IMR-90 (cell line): ENCODE measurements at regions not wholly inside any gene's neighbourhood (a gene's known extent, or its start where the extent isn't known, plus 50 kb on each side); places are given as distances from the start of the nearest gene placed in this dataset.

ENCODE experiments used
- ATAC-seq: fragments of 200-7000 bp; cut with Tn5 transposase; 2 replicates; pipeline ENCODE4 v1.9.1; 2020; ENCODE audit warnings: low read depth, mild to moderate bottlenecking, moderate library complexity
- BruUV-seq: library from RNA; stranded (reverse); fragments of 400-500 nt; replicated peaks from 2 replicates; lab custom pipeline; 2021; lab: Mats Ljungman, UMichigan
- CTCF ChIA-PET: fragments of 300-600 bp; formaldehyde crosslinking; extraction: SDS; loops from one replicate; lab custom pipeline; 2021; ENCODE audit warnings: antibody characterized with exemption; lab: Yijun Ruan, JAX
- POLR2A ChIA-PET: fragments of 300-600 bp; sonication (Branson Sonifier 250); formaldehyde crosslinking; loops from one replicate; lab custom pipeline; 2022; ENCODE audit warnings: antibody characterized with exemption; ENCODE audit not compliant: unreplicated experiment; lab: Charles Lee
- DNase-seq: peaks from one replicate; pipeline ENCODE4 v3.0.0; 2013
- H2AFZ ChIP-seq: replicated peaks from 2 replicates; pipeline ENCODE3; 2013; ENCODE audit warnings: low read length, mild to moderate bottlenecking; ENCODE audit not compliant: poor library complexity
- H2AK5ac ChIP-seq: 2 replicates; pipeline ENCODE4 v1.6.1; 2013; ENCODE audit warnings: low read depth, low read length, inconsistent platforms
- H2AK9ac ChIP-seq: replicated peaks from 2 replicates; pipeline ENCODE3; 2013; ENCODE audit warnings: mild to moderate bottlenecking, low read depth, low read length, moderate library complexity; ENCODE audit not compliant: poor library complexity
- H2BK120ac ChIP-seq: 2 replicates; pipeline ENCODE4 v1.6.1; 2013; ENCODE audit warnings: low read depth, low read length, inconsistent platforms
- H2BK15ac ChIP-seq: 3 replicates; pipeline ENCODE4 v1.6.1; 2013; ENCODE audit warnings: low read depth, low read length, inconsistent platforms
- H2BK20ac ChIP-seq: 2 replicates; pipeline ENCODE4 v1.6.1; 2013; ENCODE audit warnings: low read depth, mild to moderate bottlenecking, inconsistent platforms, low read length, moderate library complexity
- H2BK5ac ChIP-seq: 2 replicates; pipeline ENCODE4 v1.6.1; 2013; ENCODE audit warnings: mild to moderate bottlenecking, low read depth, low read length, inconsistent platforms; ENCODE audit not compliant: poor library complexity, severe bottlenecking
- H3K14ac ChIP-seq: replicated peaks from 2 replicates; pipeline ENCODE4 v1.6.1; 2013; ENCODE audit warnings: low read depth, low read length, inconsistent platforms
- H3K18ac ChIP-seq: 2 replicates; pipeline ENCODE4 v1.6.1; 2013; ENCODE audit warnings: low read depth, low read length, control low read depth
- H3K23ac ChIP-seq: 2 replicates; pipeline ENCODE4 v1.6.1; 2013; ENCODE audit warnings: low read depth, low read length, inconsistent platforms
- H3K27ac ChIP-seq: 2 replicates; pipeline ENCODE4 v1.5.1; 2013; ENCODE audit warnings: mild to moderate bottlenecking, control low read depth, low read length; ENCODE audit not compliant: insufficient read depth
- H3K27me3 ChIP-seq: 2 replicates; pipeline ENCODE4 v1.6.1; 2013; ENCODE audit warnings: low read length; ENCODE audit not compliant: control insufficient read depth, insufficient read depth
- H3K36me3 ChIP-seq: 2 replicates; pipeline ENCODE4 v1.6.1; 2013; ENCODE audit warnings: low read length, mixed read lengths; ENCODE audit not compliant: control insufficient read depth, insufficient read depth
- H3K4ac ChIP-seq: 2 replicates; pipeline ENCODE4 v1.6.1; 2013; ENCODE audit warnings: low read depth, low read length, inconsistent platforms
- H3K4me1 ChIP-seq: 2 replicates; pipeline ENCODE4 v1.6.1; 2013; ENCODE audit warnings: low read length, mixed read lengths; ENCODE audit not compliant: control insufficient read depth, insufficient read depth
- H3K4me2 ChIP-seq: 2 replicates; pipeline ENCODE4 v1.6.1; 2013; ENCODE audit warnings: low read depth, mild to moderate bottlenecking, control low read depth, low read length, moderate library complexity
- H3K4me3 ChIP-seq: 2 replicates; pipeline ENCODE4 v1.5.1; 2013; ENCODE audit warnings: low read depth, mild to moderate bottlenecking, control low read depth, low read length, moderate library complexity; ENCODE audit not compliant: insufficient read depth
- H3K56ac ChIP-seq: 2 replicates; pipeline ENCODE4 v1.6.1; 2013; ENCODE audit warnings: low read length, inconsistent platforms; ENCODE audit not compliant: insufficient read depth; ENCODE audit errors: extremely low read depth
- H3K79me1 ChIP-seq, 2 experiments: 2 replicates each; pipeline ENCODE4 v1.6.1; 2013; ENCODE audit warnings: low read length in 2 of 2, inconsistent platforms in 1 of 2, low read depth in 1 of 2
- H3K9ac ChIP-seq: 2 replicates; pipeline ENCODE4 v1.6.1; 2013; ENCODE audit warnings: low read depth, low read length, control low read depth
- H3K9me1 ChIP-seq: 2 replicates; pipeline ENCODE4 v1.6.1; 2013; ENCODE audit warnings: low read length, inconsistent platforms; ENCODE audit not compliant: insufficient read depth
- H3K9me3 ChIP-seq: 2 replicates; pipeline ENCODE4 v1.6.1; 2013; ENCODE audit warnings: low read length; ENCODE audit not compliant: control insufficient read depth, insufficient read depth
- H4K20me1 ChIP-seq: 2 replicates; pipeline ENCODE4 v1.6.1; 2013; ENCODE audit warnings: low read length, inconsistent platforms; ENCODE audit not compliant: insufficient read depth
- H4K5ac ChIP-seq: 2 replicates; pipeline ENCODE4 v1.6.1; 2013; ENCODE audit warnings: mild to moderate bottlenecking, low read depth, low read length, control low read depth
- H4K8ac ChIP-seq, 2 experiments: 2 replicates each; pipeline ENCODE4 v1.6.1; 2013; ENCODE audit warnings: low read depth in 2 of 2, low read length in 2 of 2, control low read depth in 1 of 2, inconsistent platforms in 1 of 2
- H4K91ac ChIP-seq: 2 replicates; pipeline ENCODE4 v1.6.1; 2013; ENCODE audit warnings: low read depth, low read length, inconsistent platforms; ENCODE audit not compliant: insufficient read depth
- BHLHE40 ChIP-seq: fragments of 150-350 bp; IDR thresholded peaks from 2 replicates; pipeline ENCODE4 v1.6.1; 2016; ENCODE audit warnings: mild to moderate bottlenecking, low read depth, low read length
- CEBPB ChIP-seq: IDR thresholded peaks from 2 replicates; pipeline ENCODE4 v1.6.1; 2012; ENCODE audit warnings: low read depth, low read length, improper control_type of control experiment
- FOS ChIP-seq: fragments of 150-350 bp; IDR thresholded peaks from 2 replicates; pipeline ENCODE4 v1.6.1; 2016; ENCODE audit warnings: low read depth, low read length
- MAZ ChIP-seq: IDR thresholded peaks from 2 replicates; pipeline ENCODE4 v1.6.1; 2012; ENCODE audit warnings: low read depth, mild to moderate bottlenecking, low read length, improper control_type of control experiment, moderate library complexity, borderline replicate concordance
- MXI1 ChIP-seq: IDR thresholded peaks from 2 replicates; pipeline ENCODE4 v1.6.1; 2012; ENCODE audit warnings: low read depth, mild to moderate bottlenecking, low read length, moderate library complexity, borderline replicate concordance
- RAD21 ChIP-seq: IDR thresholded peaks from 2 replicates; pipeline ENCODE4 v1.6.1; 2012; ENCODE audit warnings: low read length, improper control_type of control experiment
- RCOR1 ChIP-seq: IDR thresholded peaks from 2 replicates; pipeline ENCODE4 v1.6.1; 2012; ENCODE audit warnings: mild to moderate bottlenecking, low read length, improper control_type of control experiment; ENCODE audit not compliant: insufficient replicate concordance
- RFX5 ChIP-seq: IDR thresholded peaks from 2 replicates; pipeline ENCODE4 v1.8.0; 2012; ENCODE audit warnings: low read depth, mild to moderate bottlenecking, low read length, moderate library complexity
- SMC3 ChIP-seq: fragments of 150-350 bp; IDR thresholded peaks from 2 replicates; pipeline ENCODE4 v1.6.1; 2016; ENCODE audit warnings: low read depth, mild to moderate bottlenecking, antibody characterized with exemption, low read length, moderate library complexity
- dilution Hi-C: fragments of 300-500 bp; cut with HindIII; formaldehyde crosslinking; loops from one replicate; pipeline ENCODE4 v1.14.3; 2018; ENCODE audit warnings: low sequenced_read_pairs; ENCODE audit not compliant: unreplicated experiment
- in situ Hi-C: fragments of 300-500 bp; cut with MboI; formaldehyde crosslinking; loops from 3 replicates; pipeline ENCODE4 v1.14.3; 2019; ENCODE audit warnings: low sequenced_read_pairs, inconsistent platforms, mixed read lengths
- intact Hi-C: fragments of 100-400 bp; cut with micrococcal nuclease; formaldehyde crosslinking; loops from 2 replicates; pipeline ENCODE4 v1.10.0; 2022
- TF ChIP-seq, protein P1 (sequence below): fragments of 150-350 bp; IDR thresholded peaks from 2 replicates; pipeline ENCODE4 v1.6.1; 2017; ENCODE audit warnings: mild to moderate bottlenecking, antibody characterized with exemption, low read length, low read depth

GRCh38 chr2:114373591-114373990, 68.8 kb upstream of the DPP10 start:
- no TSS peak for BruUV-seq
- Histone ChIP-seq H4K20me1 (no peaks in the 10 kb centered on the region), H2AFZ (no peak overlapping the region), H3K4me3 (no peak overlapping the region), H2AK5ac (no peak overlapping the region), H3K4me2 (no peak overlapping the region), H3K18ac (no peak overlapping the region), H3K9me3 (no peaks in the 10 kb centered on the region; the same call in 1 of the 2 replicates), H4K91ac (no peak overlapping the region), H4K5ac (no peak overlapping the region), H2BK20ac (no peak overlapping the region), H3K79me1 (no peaks in the 10 kb centered on the region), H2AK9ac (no peak overlapping the region), H4K8ac (no peak overlapping the region), H2BK120ac (no peak overlapping the region), H3K9ac (no peak overlapping the region), H3K27me3 (no peaks in the 10 kb centered on the region), H2BK15ac (no peak overlapping the region), H3K4ac (no peak overlapping the region), H3K9me1 (no peaks in the 10 kb centered on the region), H3K14ac (no peak overlapping the region), H3K27ac (no peak overlapping the region), H2BK5ac (no peak overlapping the region), H3K4me1 (no peaks in the 10 kb centered on the region), H3K56ac (no peak overlapping the region), H3K36me3 (no peaks in the 10 kb centered on the region), H3K23ac (no peak overlapping the region)
- no peak for DNase-seq
- TF ChIP-seq CEBPB (no peak), BHLHE40 (no peak), RFX5 (no peak), FOS (no peak), MXI1 (no peak), SMC3 (no peak), MAZ (no peak), RAD21 (no peak), RCOR1 (no peak)
- TF ChIP-seq, protein P1, sequence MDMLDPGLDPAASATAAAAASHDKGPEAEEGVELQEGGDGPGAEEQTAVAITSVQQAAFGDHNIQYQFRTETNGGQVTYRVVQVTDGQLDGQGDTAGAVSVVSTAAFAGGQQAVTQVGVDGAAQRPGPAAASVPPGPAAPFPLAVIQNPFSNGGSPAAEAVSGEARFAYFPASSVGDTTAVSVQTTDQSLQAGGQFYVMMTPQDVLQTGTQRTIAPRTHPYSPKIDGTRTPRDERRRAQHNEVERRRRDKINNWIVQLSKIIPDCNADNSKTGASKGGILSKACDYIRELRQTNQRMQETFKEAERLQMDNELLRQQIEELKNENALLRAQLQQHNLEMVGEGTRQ = no peak
- ChIA-PET POLR2A (no interaction called here), CTCF (interaction anchor here (0.7 kb wide), 1 partner anchor 296 kb away, joined by 4 read pairs; no protein-coding TSS in a partner anchor)
- dilution Hi-C loops (no loop called here), intact Hi-C loops (no loop called here), in situ Hi-C loops (no loop called here)
- ATAC-seq = no peak
